Right lung (tissue), 2 donors: ENCODE measurements at regions not wholly inside any gene's neighbourhood (a gene's known extent, or its start where the extent isn't known, plus 50 kb on each side); places are given as distances from the start of the nearest gene placed in this dataset.

Experiments used
- DNase-seq, 2 donors: peaks; one replicate each; pipeline ENCODE4 v3.0.0-alpha.2; 2013

GRCh38 chr12:124096109-124096508 is 123.1 kb downstream of the ZNF664 start:
- no peak for DNase-seq

DNA sequence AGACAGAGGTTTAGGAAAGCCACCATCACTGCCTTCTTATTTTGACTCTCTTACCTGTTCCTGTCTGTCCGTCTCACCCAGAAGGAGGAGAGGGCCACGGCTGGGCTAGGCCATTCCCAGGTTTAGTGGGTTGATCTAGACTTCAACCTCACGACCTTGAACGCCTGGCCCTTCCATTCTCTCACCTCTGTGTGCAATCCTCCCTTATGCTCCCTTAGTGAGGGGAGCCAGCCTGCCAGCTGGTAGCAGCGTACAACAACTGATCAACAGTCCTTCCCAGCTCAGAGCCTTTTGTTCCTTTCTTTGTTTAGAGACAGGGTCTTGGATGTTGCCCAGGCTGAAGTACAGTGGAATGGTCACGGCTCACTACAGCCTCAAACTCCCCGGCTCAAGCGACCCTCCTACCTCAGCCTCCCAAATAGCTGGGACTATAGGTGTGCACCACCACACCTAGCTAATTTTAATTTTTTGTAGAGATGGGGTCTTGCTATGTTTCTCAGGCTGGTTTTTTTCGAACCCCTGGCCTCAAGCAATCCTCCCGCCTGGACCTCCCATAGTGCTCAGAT is 123.9 kb downstream of the ZNF664 start:
- DNase-seq: no peak

DNA sequence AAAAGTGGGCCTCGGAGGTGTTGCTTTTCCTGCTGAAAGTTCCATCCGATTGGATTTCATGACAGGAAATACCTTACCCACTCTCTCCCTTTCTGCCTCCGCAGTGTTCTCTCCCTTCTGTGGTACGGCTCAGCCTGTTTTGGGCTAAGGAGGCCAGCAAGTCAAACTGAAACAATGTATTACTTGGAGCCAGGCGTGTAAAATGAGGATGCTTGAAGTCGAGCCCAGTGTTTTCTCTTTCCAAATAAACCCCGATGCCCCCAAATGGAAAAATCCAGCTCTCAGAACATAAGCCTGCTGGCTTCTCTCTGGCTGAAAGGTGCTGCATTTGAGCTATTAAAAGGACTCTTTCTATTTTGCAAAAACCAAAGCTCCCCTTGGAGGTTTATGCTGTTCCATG is 124.7 kb downstream of the ZNF664 start:
- DNase-seq: peak in 1 of 2 donors; percentile 18

GRCh38 chr12:124098101-124098757 is 125.2 kb downstream of the ZNF664 start:
- DNase-seq: no peak

DNA sequence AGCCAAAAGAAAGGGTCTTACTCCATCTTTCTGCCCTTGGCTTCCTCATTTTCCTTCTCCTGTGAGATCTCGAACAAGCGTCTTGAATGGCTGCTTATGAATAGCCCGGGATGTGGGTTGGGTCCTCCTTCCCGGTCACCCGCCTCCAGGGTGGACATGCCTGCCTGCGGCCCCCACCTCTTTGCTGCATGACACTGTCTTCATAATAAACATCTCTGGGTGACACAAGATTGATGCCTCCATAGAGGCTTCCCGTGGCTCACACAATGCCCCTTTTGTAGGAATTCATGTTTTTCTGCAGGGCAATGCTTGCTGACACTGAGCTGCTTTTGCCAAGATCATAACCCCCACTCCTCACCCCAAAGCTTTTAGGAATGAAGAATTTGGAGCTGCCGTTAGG is 125.9 kb downstream of the ZNF664 start:
- no peak for DNase-seq

GRCh38 chr12:124099661-124100060 is 126.6 kb downstream of the ZNF664 start:
- DNase-seq: no peak

DNA sequence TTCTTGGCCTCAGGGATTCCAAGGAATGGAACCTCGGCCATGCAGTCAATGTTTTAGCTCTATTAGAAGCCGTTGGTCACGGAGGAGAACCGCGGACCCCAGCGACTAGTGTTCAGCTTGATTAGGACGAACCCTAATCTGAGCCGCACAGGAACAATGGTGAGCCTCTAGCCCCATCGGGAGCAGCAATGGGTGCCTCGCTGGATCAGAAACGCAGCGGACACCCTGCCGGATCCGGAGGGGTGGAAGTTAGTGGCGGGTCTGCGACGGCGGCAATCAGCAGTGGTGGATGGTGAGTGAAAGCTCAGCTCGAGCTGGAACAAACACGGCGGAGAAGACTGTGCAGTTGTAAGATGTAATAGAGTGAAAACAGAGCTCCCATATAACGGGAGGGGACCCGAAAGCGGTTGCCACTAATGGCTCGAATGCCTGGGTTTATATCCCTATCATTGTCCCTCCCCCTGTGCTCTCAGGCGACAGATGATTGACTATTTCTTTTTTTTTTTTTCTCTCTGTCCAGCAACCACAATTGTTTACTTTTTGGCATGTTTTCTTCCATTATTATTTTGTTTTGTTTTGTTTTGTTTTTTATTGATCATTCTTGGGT is 127.7 kb downstream of the ZNF664 start:
- DNase-seq: no peak

DNA sequence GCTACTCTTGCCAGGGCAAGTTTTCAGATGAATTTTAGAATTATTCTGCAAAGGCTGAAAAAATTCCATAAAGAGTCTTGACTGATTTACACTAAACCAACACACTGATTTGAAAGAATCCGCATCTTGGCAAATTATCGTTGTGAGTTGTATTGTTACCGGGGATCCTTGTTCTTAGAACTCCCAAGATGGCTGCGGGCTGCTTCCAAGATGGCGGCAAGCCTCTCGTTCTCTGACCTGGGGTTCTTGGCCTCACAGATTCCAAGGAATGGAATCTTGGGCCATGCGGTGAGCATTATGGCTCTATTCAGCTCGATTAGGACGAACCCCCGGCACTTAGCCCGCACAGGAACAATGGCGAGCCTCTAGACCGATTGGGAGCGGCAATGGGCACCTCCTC is 132.5 kb downstream of the ZNF664 start:
- no peak for DNase-seq

DNA sequence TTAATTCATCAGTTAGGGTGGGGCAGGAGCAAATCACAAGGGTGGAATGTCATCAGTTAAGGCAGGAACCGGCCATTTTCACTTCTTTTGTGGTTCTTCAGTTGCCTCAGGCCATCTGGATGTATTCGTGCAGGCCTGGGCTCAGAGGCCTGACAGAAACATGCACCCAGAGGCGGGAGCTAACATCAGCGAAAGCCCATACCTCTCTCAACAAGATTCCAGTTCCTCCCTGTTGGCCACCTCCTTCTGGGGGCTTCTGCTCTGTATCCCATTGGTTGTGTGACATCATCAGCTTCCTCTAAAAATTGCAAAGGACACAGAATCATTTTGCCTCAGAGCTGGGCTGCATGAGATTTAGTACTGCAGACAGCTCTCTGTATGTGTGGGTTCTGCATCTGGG is 134.3 kb downstream of the ZNF664 start:
- DNase-seq: no peak

DNA sequence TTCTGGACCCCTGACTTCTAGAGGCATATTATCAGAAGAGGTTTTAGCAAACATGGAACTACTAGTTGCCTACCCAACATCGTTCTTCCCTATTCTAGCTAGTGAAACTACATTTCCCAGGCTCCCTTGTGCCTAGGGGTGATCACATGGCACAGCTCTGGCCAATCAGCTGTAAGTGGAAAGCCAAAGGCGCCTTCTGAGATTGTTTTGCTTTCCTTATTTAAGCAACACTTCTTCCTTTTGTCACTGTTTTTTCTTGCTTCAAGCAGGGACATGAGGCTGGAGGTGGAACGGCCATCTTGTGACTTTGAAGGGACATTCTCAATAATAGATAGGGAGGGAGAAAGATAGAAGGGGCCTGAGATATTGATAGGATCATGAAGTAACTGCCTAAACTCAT is 136.7 kb downstream of the ZNF664 start:
- no peak for DNase-seq

DNA sequence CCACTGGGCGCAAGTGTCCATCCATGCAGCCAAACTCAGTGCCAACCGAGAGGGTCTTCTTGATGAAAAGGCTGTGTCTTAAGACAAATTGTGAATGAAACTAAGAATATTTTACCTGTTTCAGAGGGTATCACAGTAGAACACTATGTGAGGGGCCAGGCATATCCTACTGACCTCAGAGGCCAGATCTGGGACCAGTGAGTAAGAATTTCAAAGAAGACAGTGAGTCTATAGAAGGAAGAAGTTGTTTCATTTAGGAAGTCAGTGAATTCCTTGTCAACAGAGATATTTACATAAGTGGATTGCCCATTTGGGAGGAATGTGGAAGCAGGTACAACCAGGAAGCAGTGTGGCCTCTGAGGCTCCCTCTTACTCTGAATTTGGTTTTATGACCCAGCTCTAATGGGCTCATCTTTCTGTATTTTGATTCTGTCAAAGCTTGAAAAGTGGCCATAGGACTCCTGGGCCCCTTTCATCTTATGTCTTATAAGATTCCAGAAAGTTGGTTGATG is 137.4 kb downstream of the ZNF664 start:
- no peak for DNase-seq

DNA sequence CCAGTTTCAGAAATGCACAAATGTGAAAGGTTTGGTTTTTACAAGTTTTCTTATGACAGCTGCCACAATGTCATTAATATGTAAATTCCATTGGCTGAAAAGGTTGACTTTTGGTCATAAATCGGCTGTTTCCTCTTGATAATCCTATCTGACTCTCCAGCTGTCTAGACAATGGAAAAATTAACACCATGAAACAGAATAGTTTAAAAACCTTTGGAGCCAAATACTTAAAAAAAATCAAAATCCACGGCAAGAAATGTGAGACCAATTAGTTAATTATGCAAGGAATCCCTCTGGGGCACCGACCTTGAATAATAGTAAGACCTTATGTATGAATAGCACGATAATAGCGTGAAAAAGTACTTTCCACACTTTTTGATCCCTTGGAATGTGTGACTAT is 138.0 kb downstream of the ZNF664 start:
- no peak for DNase-seq

GRCh38 chr12:124114316-124114715 is 141.3 kb downstream of the ZNF664 start:
- no peak for DNase-seq

- DNase-seq: no peak
These were observed 142.5 kb downstream of the ZNF664 start for GRCh38 chr12:124115496-124115895.

GRCh38 chr12:124115976-124116690 is 143.1 kb downstream of the ZNF664 start:
- no peak for DNase-seq

GRCh38 chr12:124120739-124121138 is 147.7 kb downstream of the ZNF664 start:
- DNase-seq: no peak

- DNase-seq: no peak
These were observed 149.7 kb downstream of the ZNF664 start for GRCh38 chr12:124122722-124123121.

- no peak for DNase-seq
These were observed 150.4 kb downstream of the ZNF664 start for GRCh38 chr12:124123296-124124000.

DNA sequence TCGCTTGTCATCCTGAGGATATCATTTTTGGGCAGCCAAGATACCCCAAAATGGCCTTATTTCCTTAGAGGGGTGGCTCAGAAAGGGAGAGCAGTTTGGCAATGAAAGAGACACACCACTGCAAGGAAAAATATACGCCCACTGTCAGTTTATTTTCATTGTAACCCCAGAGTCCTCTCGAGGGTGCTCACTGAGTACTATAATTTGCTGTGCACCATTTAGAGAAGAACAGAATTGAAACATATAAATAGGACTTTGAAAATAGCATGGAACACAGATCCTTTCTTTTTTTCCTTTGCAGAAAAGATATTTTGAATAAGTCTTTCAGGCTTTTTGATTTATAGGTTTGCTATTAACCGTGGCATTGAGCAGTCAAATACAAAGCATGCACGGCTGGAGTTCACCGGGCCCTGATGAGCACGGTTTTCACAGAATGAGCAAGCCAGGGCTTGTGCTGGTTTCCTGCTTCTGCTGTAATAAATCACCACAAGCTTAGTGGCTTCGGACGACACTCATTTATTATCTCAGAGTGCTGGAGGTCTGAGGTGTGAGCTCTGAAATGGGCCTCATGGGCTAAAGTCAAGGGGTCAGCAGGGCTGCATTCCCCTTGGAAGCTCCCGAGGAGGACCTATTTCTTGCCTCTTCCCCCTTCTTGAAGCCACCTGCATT is 152.3 kb downstream of the ZNF664 start:
- DNase-seq: no peak

- DNase-seq: no peak
These were observed 154.1 kb downstream of the ZNF664 start for GRCh38 chr12:124126950-124127655.

DNA sequence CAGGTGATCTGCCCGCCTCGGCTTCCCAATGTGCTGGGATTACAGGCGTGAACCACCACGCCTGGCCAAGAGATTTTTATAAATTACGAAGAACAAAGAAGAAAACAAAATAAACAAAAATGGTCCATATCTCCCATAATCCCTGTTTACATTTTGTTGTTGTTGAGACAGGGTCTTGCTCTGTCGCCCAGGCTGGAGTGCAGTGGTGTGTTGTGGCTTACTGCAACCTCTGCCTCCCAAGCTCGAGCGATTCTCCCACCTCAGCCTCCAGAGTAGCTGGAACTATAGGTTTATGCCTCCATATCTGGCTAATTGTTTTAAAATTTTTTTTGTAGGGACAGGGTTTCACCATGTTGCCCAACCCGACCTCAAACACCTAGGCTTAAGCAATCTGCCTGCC is 156.1 kb downstream of the ZNF664 start:
- DNase-seq: no peak
